ENCODE measurements at regions not wholly inside any gene's neighbourhood (a gene's known extent, or its start where the extent isn't known, plus 50 kb on each side); places are given as distances from the start of the nearest gene placed in this dataset.

DNA sequence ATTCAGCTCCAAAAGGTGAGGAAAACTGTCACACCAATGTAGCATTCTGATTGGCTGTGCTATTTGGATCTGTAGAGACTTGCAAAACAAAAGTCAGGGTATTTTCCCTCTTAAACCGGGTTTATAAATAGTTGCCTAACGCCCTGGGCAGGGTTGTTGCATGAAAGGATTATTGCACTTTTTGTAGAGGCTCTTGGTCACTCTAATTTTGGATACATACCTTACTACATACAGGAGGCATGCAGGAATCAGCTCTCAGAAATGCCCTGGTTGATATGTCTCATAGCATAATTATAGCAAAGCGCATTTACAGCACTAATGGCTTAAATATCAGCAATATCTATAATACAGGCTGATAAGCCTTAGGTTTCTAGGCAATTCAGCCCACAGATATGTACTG, 200.0 kb upstream of the GDNF start:
- TF ChIP-seq, protein P1, sequence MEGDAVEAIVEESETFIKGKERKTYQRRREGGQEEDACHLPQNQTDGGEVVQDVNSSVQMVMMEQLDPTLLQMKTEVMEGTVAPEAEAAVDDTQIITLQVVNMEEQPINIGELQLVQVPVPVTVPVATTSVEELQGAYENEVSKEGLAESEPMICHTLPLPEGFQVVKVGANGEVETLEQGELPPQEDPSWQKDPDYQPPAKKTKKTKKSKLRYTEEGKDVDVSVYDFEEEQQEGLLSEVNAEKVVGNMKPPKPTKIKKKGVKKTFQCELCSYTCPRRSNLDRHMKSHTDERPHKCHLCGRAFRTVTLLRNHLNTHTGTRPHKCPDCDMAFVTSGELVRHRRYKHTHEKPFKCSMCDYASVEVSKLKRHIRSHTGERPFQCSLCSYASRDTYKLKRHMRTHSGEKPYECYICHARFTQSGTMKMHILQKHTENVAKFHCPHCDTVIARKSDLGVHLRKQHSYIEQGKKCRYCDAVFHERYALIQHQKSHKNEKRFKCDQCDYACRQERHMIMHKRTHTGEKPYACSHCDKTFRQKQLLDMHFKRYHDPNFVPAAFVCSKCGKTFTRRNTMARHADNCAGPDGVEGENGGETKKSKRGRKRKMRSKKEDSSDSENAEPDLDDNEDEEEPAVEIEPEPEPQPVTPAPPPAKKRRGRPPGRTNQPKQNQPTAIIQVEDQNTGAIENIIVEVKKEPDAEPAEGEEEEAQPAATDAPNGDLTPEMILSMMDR (conservative IDR thresholded peaks at IDR 0.05; ENCODE audit: low read depth, low read length) = no peak
- no peak for TF ChIP-seq EZH2 (IDR thresholded peaks at IDR 0.05; ENCODE audit: borderline replicate concordance, low read depth, low read length, poor library complexity, severe bottlenecking)
